GM21367 (cell line): ENCODE measurements at regions not wholly inside any gene's neighbourhood (a gene's known extent, or its start where the extent isn't known, plus 50 kb on each side); places are given as distances from the start of the nearest gene placed in this dataset.

Source experiments
- ATAC-seq: cut with Tn5 transposase; IDR thresholded peaks from one replicate; pipeline ENCODE4 v1.9.1; 2021; ENCODE audit not compliant: unreplicated experiment

DNA sequence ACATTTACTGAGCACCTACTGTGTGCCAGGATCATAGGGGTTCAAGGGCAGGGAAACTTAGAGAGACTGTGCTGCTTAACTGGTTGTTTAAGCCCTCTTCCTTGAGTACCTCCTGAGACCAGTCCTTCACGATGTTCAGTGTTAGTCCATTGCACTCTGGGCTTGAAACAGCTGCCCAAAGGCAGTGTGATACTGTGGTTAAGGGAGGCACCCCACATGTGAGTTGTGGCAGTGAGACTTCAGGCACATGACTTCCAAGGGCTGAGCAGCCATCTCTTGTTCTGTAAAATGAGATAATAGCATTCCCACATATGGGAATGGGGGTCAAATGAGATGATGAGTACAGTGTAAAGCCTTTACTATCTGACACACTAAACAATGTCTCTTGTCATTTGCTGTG is 75.1 kb downstream of the LINGO1 start:
- no peak for ATAC-seq

DNA sequence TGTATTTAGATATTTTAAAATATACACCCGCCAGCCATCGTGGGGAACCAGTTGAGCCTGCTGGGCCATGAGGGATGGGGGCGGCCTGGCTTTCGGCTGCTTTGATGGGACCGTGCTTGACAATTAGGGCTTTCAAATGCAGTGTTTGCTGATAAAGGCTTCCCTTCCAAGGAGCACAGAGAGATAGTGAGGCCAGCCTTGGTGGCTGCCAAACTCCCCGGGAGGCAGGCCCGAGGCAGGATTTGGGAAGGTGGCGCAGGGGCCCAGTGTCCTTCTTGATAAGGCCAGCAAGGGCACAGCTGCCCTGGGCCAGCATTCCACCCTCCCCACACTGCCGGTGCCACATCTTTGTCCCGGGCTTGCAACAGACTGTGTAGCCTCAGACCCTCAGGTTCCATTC is 75.6 kb downstream of the LINGO1 start:
- no peak for ATAC-seq

DNA sequence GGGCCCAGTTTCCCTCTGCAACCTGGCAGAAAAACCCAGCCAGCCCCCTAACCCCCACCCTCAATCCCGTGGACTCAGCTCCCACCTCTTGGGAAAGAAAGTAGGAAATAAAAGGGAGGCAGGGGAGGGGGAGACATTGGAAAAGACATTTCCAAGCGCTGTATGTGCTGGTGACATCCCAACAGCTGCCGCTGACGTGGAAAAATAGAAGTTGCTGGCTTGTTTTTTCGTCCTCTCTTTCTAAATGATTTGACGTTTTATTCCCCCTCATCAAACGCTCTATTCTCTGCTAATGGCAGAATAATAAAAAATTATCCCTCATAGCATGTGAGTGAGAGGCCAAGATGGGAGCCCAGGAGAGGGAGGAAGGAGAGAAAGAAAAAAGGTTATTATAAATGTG is 76.1 kb downstream of the LINGO1 start:
- ATAC-seq = no peak

DNA sequence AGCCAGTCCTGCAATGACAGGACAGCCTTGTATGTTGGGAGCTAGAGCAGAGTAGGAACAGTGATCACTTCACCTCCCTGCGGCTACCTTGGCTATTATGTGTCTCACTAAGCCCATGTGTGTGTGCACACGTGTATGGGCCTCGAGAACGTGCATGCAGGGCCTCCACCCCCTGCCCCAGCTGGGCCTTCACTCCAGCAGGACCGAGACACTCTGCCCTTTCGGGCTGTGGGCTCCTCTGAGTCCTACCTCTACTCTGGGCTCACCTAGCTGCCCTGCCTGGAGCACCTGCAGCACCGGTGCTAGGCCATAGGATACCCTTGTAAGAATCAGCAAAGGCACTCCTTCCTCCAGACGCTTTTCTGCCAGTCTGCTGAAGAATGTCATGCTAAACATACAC is 77.5 kb downstream of the LINGO1 start:
- ATAC-seq = no peak

DNA sequence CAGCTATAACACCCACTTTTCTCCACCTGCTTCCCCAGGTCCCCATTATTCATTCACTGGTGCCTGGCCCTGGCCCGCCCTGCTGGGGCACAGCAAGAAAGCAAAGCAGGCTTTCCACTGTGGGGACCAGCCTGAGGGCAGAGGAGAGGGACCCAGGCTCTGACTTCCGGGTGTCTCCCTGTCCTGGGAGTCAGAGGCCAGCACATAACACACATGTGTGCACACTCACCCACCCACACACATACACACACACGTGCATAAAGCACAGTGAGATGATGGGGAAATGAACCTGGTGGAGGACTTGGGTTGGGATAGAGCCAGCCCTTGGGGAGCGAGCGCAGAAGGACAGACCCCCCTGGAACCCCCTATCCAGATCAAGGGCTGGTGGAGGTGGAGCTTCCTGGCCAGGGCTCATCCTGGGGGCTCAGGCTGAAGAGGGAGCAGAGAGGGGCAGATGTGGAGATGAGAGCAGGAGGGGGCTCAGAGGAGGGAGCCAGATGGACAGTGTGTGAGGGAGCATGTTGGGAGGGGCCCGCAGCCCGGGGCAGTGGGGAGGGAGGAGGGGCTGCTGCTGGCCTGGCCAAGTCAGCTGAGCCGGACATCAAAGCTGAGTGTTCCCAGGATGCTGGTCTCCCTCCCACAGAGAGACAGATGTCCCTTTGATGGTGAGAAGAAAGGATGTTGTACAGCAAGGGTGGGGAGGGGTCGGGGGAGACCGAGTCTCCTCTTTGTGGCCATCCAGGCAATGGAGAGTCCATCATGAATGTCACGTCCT is 78.2 kb downstream of the LINGO1 start:
- no peak for ATAC-seq

DNA sequence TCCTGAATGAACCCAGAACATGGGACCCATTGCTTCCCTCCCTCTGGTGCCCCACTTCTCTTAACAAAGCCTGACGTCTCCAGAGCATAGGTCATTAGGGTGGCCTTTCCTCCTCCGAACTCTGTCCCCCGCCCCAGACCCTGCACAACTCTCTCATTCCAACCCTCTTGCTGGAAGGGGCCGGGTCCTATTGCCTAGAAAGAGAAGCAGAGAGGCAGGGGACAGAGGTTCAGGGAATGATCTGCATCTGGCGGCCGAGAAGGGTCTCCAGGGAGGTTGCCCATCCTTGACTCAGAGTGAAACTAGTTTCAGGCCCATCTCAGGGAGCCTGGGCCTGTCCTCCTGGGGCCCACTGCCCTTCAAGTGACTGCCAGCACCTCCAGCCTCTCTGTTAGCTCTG is 79.0 kb downstream of the LINGO1 start:
- no peak for ATAC-seq

DNA sequence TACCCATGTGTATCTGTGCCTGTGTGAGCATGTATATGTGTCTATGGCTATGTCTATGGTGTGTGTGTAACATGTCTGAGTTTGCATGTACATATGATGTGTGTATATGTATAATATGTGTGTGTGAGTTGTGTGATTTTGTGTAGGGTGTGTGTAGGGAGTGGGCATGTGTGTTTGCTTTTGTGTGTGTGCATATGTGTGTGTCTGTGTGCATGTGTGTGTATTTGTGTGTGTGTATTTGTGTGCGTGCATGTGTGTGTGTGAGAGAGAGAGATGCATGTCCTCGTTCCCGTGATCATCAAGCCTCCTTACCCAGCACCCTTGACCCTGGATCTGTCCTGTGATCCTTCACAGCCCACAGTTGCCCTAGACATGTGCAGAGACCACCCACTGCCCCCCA is 79.5 kb downstream of the LINGO1 start:
- no peak for ATAC-seq

DNA sequence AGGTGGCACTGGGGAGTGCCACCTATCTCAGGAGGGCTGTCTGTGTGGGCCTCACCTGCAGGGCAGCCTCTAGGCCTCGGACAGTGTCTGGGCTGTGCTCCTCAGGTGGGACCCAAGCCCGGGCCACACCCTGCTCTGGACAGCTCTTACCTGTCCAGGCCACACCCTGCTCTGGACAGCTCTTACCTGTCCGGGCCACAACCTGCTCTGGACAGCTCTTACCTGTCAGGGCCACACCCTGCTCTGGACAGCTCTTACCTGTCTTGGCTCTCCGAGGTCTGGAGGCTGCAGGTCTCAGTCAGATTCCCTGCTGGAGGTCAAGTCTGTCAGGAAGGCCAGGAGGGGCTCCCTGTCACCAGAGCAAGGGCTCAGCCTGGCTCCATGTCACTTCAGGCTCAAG is 80.6 kb downstream of the LINGO1 start:
- ATAC-seq = no peak

DNA sequence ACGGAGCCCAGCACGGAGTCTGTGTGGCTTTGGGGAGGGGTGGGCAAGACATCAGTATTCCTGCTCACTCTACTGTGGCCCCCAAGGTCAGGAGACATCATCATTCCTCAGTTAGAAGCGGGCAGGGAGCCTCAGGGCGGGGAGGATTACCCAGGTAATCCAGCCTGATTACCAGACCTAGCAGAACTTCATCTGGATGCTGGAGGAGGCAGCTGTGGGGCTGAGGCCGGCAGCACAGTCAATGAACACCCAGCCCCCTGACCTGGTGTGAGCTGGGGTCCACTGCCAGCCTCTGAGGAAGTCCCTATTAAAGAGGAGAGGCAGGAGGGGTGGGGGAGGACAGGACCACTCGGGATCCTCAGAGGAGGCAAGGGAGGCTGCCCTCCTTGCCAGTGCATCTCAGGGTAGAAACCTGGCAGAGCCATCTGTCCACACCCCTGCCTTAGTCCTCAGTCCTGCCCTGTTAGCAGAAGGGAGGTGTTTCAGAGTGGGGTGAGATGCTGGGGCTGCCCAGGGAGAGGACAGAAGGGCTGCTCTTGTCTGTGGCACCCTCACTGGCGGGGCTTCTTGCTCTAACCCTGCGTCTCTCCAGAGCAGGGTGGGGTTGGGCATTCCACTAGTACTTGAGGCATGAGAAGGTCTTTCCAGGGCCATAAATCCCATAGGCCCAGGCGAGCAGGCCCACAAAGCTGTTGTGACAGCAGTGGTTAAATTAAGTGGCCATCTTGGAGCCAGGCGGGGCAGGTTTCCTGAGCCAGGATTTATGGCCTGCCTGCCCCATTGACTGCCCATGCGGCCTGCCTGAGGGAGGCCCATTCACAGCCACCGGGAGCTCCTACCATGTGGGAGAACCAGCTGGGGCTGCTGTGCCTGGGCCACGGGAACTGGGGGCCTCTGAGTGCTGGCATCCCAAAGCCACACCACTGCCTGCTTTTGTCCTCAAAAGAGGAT is 82.1 kb downstream of the LINGO1 start:
- ATAC-seq = no peak

DNA sequence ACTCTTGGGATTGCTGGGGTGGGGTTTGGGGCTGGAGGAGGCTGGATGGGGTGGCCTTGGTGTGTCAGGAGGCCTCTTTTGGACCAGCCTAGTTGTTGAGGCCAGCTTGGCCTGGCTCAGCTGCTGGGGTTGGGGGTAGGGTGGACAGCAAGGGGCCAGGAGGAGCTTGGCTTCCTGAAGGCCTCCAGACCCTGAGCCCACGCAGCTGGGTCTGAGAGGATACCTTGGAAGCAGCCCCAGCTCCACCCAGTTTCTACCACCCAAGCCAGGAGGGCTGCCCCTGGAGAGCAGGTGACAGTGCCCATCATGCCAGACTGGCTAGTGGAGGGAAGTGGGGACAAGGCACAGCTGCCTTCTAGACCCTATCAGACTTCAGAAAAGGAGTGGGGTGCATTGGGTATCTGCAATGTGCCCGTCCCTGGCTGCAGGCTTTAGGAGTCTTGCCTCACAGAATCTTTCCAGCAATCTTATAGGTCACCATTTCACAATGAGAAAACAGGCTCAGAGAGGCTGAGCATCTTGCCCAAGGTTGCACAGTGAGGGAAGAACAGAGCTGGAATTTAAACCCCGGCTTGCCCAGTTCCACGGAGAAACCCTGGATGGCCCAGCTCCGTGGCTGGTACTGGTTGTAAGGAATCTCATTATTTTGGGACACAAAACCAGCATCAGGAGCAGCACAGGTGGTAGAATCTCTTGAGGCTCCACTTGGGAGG is 83.0 kb downstream of the LINGO1 start:
- no peak for ATAC-seq

DNA sequence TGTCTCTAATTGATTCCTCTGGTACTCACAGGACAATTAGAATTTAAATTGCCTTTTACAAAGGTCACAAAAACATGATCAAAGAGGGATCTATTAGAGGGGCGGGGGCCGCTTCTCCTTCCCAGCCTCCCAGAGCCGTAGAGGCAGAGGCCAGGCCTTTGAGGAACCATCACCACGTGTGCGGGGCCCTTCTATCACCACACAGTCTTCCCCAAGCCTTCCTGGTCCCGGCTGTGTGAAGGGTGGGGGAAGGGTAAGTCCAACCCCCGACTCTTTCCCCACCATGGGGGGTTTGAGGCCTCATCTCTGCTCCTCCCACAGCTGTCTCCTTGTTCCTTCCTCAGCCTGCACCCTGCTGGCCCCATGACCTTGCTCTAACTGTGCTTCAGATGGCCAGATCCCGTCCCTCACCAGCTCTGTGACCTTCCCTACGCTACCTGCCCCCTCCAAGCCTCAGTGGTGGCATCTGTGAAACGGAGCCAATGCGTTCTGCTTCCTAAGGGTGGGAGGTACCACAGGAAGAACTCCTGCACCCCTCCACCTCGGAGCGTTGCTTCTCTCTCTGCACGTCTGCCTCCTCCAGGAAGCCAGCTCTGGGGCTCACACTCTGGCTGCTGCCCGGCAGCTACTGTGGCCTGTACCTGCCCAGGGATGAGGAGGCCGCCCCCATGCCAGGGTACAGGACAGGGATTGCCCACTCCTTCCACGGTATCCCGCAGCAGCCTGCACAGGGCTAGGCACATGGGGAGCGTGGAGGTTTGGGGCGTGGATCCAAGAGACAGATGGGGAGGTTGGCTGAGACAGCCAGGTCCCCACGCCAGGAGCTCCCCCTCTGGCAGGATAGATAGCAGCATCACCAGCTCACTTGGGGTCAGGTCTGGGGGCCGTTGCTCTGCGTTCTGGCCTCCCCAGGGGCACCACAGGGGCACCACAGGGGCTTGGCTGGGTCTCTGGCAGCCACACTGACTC is 83.8 kb downstream of the LINGO1 start:
- no peak for ATAC-seq

DNA sequence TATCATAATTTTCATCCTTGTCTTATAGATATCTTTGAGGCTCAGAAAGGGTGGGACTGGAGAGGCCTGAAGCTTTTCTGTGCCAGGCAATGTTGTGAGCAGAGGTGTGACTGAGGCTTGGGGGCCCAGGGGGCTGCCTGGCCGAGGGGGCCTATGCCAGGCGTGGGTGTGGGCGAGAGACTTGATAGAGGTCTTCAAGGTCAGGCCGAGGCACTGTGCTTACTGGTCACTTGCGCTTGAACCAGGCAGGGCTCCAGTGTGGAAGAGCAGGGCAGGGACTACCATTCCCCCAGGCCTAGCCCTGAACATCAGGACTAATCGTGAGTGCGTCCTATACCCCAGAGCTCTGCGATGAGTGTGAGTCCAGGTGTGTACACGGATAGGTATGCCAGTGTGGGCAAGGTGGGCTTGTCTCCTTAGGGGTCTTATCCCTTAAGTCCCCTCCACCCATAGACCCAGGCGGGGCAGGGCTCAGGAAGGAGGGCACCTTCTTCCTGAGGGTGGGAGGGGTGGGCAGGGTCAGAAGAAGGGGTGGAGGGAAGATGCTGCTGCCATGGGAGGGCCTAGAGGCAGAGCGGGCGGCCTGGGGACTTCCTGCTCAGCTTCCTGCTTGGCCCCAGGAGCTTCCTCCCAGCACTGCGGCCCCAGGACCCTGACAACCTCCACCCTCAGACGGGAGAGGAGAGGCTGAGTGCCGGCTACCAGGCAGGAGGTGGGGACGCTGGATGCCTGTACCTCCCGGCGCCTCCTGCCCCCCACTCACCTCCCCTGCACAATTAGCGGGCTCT is 84.7 kb downstream of the LINGO1 start:
- no peak for ATAC-seq

DNA sequence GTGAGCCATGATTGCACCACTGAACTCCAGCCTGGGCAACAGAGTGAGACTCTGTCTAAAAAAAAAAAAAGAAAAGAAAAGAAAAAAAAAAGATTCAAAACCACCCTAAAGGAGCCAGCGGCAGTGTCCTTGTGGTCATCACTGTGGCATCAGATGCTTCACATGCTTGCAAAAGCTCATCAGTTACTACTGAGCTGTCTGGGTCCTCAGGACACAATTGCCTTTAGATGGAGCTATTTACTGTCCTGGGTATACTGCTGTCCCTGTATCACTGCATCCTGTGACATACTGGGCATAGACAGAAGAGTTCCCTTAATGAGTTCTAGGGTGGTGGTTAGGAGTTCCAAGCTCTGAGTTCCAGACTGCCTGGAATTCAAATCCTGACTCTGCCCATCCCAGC is 85.8 kb downstream of the LINGO1 start:
- no peak for ATAC-seq

DNA sequence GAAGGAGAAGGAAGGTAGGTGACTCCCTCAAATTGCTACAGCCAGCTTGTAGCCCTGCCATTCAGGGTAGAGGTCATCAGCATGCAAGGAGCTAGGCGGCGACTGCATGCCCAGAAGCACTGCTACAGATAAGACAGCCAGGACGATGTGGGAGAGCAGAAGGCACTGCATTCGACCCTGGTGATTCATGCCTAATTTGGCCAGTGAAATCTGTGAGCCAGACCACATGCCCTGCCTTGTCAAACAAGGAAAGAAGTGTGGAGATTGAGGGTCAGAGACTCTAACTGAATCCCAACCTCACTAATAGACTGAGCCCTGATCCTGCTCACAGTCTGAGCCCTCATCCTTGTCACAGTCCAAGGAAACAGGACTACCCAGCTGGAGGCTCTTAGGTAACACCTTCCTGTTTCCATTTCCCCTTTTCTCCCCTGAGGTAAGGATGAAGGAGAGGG is 86.6 kb downstream of the LINGO1 start:
- ATAC-seq = no peak

DNA sequence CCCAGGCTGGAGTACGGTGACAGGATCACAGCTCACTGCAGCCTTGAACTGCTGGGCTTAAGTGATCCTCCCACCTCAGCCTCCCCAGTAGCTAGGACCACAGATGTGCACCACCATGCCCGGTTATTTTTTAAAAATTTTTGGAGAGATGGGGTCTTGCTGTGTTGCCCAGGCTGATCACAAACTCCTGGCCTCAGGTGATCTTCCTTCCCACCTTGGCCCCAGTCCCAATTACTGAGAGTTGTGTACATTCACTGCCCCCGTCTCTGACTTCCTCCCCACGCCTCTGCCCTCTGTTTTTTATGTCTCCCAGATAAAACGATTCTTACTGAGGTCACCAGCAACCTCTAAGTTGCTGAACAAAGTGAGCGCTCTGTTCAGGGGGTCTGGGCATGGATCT is 87.7 kb downstream of the LINGO1 start:
- no peak for ATAC-seq

DNA sequence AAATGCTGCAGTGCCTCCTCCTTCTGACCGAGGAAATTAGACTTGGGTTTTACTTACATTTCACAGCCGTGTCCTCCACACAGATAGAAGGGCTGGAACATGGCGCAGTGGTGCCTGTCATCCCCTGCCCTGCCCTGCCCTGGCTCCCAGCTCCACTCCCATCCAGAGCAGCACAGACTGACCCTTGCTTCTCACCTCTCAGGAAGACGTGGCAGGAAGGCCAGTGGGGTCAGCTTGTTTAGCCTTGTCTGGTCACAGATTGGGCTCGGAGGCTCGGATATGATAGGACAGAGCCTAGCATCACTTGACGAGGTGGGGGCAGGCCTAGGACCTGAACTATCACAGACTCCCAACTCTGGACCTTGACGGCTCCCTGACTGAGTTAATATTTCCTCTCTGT is 88.5 kb downstream of the LINGO1 start:
- no peak for ATAC-seq

DNA sequence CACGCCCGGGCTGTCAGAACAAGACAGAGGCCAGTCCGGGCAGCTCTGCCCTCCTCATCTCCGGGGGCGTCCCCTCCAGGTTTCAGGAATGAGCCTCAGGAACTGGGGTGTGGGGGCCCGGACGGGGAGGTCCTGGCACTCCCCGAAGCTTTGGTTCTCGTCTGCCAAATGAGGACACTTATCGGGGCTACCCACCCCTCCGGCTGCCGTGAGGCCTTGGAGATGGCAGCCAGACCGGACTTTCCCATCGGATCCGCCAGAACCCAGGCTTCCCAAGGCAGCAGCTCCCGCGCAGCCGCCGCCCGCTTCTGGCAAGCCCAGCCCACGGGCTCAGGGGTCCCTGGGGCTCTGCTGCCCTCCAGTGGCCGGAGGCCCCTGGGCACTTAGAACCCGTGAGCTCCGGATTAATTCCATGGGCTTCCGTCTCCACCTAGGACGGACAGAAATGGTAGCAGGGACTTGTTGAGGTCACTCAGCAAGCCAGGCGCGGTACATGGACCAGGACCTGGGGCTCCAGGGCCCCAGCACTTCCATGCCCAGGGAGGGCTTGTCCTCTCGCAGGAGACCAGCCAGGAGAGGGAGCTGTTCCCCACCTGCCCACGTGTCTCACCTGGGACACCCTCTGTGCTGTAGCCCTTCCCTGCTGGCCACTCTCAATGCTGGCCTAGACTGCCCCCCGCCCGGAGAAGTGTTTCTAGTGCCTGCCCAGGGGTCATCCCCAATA is 89.4 kb downstream of the LINGO1 start:
- peak; percentile 68 for ATAC-seq

DNA sequence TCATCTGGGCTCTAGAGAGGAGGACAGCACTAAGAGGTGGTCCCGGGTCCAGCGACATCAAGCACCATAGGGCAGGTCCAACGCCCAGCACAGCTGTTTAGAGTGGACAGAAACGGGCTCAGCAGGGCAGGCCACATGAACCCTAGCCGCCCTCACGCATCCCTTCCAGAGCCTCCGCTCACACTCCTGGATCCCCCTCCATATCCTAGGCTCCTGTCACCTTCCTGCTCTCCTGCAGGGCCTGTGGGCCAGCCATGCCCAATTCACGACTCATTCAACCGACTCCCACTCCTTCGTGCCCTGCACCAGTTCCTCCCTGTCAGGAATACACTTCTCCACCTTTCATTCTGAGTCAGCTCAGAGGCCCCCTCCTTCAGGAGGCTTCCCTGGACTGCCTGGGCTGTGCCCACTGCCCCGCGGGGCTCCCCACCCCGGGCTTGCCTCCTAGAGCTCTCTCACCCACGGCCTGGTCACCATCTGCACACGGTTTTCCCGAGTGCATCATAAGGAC is 90.2 kb downstream of the LINGO1 start:
- ATAC-seq = no peak
